Ecto neural progenitor cell (in vitro differentiated cells): ENCODE measurements at regions not wholly inside any gene's neighbourhood (a gene's known extent, or its start where the extent isn't known, plus 50 kb on each side); places are given as distances from the start of the nearest gene placed in this dataset.
"Not testable (repeated sequence)": the region's sequence is repeated elsewhere in the genome, so short reads cannot be mapped to it uniquely, and the experiment has no call there.

Experiments
- DNase-seq: peaks from one replicate; pipeline ENCODE4 v3.0.0-alpha.2; 2018; ENCODE audit warnings: low spot score

DNA sequence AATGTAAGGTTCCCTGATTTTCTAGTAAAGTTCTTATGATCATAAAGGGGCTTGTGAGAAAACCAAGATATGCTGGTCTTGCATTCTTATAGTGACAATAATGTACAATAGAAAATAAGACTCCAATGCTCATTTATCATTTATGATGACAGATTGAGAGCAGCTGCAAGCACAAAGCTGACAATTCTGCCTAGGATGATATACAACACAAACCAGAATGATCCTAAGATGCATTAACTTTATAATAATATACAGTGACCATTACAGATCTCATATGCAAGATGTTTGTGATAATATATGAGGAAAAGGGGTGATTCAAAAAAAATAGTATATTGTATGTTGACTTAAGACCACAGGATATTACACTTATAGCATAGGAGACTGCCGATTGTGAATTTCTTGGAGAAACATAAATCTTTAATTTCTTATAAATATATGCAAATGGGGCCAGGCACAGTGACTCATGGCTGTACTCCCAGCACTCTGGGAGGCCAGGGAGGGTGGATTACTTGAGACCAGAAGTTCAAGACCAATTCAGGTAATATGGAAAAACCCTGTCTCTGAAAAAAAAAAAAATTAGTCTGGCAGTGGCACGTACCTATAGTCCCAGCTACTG, 387.0 kb downstream of the ZBBX start:
- DNase-seq: no peak

DNA sequence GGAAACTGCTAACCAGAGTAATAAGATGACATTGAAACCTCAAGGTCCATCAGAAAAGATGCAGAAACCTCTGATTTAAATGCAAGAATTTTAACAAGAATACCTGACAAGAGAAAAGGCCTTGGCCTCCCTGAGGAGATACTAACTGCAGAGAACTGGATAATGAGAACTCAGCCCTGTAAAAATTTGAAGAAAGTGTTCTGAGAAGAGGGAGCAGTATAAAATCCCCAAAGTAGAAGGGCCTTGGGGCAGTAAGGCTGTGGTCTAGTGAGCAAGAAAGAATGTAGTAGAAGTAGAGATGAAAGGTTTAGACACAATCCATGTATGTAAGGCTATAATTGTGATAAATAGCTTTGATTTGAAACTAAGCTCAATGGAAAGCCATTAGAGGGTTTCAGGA, 394.1 kb downstream of the ZBBX start:
- no peak for DNase-seq

DNA sequence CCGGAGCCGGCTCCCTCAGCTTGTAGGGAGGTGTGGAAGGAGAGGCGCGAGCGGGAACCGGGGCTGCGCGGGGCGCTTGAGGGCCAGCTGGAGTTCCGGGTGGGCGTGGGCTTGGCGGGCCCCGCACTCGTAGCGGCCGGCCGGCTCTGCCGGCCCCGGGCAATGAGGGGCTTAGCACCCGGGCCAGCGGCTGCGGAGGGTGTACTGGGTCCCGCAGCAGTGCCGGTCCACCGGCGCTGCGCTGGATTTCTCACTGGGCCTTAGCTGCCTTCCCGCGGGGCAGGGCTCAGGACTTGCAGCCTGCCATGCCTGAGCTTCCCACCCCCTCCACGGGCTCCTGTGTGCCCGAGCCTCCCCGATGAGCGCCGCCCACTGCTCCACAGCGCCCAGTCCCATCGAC, 404.3 kb downstream of the ZBBX start:
- not testable (repeated sequence) for DNase-seq

DNA sequence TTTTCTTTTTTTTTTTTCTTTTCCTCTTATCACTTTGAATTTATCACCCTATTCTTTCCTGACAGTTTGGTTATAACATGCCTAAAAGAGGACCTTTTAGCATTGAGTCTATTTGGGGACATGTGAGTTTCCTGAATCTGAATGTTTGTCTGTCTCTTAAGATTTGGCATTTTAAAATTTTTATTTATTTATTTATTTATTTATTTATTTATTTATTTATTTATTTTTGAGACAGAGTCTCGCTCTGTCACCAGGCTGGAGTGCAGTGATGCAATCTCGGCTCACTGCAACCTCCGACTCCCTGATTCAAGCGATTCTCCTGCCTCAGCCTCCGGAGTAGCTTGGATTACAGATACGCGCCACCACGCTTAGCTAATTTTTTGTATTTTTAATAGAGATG, 412.4 kb downstream of the ZBBX start:
- DNase-seq: not testable (repeated sequence)

DNA sequence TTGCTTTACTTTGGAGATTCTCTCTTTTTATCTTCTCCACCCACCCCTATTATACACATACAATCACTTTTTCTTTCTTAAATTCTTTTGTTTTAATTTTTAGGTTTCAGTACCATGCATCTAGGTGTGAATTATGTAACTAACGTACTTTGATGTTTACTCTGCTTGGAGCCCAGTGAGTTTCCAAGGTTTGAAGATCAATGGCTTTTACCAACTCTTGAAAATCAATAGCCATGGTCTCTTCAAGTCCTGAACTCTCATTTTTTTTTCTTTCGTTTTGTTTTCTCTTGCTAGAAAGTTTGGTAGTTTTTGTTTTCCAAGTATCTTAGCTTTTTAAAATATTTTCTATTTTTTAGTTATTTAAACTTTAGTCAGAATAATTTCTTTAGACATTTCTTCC, 417.2 kb downstream of the ZBBX start:
- DNase-seq: no peak

DNA sequence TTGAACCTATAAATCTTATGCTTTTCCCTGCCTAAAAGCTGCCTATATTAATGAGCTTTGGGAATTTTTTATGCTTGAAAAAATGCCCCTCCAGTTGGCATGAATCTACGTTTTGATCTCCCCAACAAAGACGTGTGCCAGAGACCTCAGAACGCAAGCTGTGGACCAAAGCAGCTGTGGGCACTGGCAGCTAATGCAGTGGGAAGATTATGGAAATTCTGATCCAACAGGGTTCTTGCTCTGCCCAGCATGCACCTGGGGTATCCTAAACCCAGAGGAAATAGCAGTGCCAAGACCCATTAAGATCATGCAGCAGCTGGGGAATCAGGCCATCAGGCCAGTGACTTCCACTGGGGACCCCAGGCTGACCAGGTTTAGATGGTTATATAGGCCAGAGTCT, 423.0 kb downstream of the ZBBX start:
- DNase-seq: no peak

DNA sequence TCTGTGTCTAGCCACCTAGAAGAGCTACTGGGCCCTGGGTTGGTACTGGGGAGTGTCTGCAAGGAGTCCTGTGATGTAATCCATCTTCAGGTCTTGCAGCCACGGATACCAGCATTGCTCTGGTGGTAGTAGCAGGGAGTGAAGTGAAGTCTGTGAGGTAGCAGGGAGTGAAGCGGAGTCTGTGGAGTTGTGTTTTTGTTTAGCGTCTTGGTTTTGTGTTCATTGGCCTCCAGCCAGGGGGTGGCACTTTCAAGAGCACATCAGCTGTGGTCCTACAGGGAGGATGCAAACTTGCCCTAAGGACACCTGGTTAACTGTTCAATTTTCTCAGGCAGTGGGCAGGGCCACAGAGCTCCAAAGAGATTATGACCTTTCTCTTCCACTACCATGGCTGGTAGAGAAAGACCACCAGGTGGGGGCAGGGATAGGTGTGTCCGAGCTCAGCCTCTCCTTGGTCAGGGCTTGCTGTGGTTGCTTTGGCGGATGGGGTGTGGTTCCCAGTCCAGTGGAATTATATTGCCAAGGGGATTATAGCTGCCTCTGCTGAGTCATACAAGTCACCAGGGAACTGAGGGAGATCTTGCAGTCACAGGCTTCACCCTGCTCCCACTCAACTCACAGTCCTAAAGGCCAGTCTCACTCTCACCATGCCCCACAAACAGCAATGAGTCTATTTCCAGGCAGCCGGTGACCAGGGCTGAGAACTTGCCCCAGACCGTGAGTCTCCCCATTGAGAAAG, 424.7 kb downstream of the ZBBX start:
- DNase-seq: no peak

DNA sequence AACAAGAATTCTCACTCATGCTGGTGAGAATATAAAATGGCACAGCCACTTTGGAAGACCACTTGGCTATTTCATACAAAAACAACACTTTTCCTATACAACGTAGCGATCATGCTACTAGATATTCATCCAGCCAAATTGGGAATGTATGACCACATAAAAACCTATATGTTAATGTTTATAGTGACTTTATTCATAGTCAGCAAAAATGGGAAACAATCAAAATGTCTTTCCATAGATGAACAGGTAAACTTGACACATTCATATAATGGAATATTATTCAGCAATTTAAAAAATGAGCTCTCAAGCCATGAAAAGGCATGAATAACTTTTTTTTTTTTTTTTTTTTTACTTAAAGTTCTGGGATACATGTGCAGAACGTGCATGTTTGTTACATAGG, 445.2 kb downstream of the ZBBX start:
- no peak for DNase-seq

DNA sequence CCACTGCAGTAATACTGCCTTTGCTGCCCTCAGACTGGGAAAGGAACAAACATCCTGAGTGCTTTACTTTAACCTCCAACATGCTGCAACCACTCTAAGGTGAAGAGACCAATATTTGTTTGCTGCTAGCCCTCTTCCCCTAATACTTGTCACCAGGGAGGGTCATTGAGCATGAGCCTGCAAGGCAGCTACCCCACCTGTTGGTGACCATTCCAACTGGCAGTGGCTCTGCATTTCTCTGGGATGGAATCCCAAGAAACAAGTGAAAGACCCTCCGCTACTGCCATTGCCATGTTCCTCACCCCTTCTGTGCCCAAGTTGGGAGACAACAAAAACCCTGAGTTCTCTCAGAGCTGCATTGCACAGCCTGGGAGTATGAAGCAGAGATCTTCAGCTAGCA, 462.7 kb downstream of the ZBBX start:
- DNase-seq: no peak

DNA sequence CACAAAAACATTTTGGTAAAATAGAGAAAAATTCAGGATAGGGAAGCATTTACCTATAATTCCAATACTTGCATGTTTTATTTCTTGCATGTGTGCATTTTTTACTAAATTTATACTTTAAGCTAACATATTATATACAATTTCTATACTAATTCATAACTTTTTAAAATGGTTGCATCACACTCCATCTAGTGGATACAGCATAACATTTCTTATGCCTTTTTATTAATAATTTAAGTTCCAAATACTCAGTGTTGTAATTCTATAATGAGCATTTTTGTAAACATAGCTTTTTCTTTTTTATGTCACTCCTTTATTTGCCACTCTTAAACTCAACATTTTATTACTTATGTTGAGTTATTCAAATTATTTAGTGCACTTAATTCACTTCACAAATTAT, 477.7 kb downstream of the ZBBX start:
- DNase-seq: no peak

DNA sequence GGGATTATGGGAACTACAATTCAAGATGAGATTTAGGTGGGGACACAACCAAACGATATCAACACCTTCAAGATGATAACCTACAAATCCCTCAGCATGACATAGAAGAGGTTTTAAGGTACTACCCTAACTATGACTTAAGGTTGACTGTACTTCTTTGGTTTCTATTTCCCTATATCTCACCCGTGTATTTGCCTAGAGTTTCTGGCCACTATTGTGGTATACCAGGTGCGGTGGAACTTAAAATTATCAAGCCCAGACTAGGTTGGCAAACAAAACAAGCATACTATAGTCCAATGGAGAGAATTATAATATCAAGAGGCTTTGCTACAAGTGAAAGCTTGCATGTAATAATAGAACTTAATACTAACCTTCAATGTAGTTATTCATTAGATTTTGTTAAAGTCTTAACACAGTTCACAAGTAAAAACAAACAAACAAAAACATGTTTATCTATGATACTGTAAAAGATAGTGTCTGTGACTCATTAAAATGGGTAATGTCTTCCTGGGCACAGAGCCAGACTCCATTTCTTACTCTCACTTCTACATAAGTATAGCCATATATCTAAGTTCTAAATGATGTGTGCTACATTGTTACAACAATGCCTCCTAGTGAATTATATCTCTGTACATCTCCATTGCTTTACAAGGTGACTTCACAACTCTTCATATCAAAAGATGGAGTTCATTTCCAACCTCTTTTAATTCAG, 479.1 kb downstream of the ZBBX start:
- DNase-seq: no peak

DNA sequence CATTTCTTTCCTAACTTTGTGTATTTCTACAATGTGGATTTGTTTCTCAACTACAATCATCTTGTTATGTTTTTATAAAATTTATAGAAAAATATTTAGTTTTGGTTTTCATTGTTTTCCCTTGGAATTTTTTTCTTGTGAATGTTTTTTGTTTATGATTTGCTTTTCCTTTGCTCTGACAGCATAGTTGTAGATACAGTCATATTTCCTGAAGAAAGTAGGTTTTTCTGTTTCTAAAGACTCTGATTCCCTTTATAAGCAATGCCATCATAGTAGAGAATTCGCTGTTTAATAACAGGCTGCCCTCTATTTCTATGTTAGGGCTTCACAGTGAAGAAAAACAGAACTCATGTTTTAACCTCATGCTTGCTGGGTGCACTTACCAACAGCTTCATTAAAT, 482.3 kb downstream of the ZBBX start:
- no peak for DNase-seq

DNA sequence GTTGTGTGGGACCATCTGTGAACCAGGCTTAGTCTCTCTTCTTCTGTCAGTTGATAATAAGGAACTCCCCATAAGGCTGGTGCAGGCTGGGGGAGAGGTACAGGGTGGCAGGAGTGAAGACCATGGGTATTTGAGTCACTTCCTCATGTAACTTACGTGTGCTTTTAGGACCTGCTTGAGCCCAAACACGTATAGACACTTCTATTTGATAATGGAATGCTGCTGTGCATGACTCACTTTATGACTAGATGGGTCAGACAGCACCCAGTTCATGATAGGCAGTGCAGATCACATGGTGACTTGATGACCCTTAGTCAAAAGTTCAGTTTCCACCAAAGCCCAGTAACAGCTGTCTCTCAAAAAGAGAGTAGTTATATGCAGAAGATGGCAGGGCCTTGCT, 490.9 kb downstream of the ZBBX start:
- no peak for DNase-seq

DNA sequence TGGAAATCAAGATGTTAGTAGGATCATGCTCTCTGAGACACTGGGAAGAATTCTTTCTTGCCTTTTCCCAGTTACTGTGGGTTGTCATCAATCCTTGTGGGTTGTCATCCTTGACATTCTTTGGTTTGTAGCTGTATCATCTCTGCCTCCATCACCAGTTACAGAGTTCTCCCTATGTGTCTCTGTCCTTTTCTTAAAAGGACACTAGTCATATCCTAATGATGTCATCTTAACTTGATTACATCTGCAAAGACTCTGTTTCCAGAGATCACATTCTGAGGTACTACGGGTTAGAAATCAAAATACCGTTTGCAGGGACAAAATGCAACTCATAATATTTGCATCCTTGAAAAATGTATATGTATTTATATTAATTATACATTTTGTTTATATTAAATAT, 500.4 kb downstream of the ZBBX start:
- DNase-seq: no peak

DNA sequence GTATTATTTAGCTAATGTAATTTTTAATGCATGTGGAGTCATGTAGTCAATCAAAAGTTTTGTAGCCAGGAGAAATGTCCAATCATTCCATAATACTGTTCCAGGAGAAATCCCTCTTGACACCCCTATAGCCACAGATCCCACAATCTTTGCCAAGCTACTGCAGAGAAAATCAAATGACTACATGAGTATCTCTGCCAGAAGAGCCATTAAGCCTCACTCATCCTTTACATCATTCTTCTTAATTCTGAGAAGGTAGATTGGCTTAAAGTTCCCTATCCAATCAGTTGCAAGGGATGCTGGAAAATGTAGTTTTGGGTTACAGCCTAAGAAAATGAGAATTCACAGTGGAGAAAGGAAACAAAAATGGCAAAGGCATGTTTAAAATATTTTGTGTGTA, 502.1 kb downstream of the ZBBX start:
- DNase-seq: no peak

DNA sequence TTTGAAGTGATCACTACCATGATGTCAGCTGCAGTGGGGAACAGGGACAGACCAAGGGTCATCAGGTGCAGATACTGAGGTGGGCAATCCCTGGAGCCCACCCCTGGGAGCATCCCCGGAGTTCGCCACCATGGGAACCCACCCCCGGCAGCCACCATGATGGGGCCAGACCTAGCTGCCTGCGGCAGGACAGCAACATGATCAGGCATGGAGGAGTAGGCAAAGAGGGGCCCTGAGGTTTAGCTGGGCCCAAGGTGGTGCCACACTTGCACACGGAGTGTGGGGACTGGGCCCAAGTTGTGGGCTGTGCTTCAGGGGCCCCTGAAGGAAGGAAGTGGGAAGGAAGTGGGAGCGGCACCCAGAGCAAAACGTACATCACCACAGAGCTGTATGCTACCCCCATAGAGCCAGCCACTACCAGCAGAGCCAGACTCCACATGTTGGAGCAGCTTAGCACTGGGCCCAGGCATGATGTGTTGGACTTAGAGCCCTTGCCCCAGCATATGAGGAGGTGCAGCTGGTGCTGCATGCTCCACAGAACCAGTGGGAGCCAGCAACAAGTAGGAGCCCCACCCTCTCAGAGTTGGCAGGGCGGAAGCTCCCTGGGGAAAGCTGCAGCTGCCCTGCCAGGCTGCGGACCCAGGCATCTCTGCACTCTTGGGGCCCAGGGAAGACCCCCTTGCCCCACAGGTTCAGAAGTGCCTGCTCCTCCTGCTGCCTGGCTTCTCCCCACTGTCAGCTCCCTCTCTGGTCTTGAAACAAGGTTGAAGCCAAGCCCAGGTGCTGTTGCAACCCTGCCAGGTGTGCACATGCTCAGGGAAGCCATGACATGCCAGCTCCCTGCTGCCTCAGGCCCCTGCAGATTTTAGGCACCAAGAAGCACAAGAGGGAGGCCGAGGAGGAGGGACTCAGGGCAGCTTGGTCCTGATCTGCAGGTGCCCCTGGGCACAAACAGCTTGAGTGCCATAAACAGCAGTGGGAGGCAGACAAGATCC, 515.3 kb downstream of the ZBBX start:
- peak; percentile 29 for DNase-seq

DNA sequence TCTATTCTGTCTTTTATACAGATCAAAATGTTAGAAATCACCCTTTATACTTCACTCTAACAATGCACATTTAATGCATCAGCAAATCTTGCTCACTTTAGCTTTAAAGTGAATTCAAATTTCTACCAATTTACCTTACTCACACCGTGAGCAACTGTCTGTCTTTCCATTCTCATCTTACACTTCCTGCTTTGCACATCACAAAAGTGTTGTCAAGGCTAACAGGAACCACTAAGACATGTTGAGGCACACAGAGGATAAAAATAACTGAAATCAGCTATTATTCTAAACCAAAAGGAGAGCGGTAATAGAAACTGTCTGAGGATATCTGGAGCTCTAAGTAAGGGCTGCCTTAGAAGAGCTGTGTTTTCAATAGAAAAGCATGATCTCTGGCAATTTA, 519.9 kb downstream of the ZBBX start:
- DNase-seq: no peak

DNA sequence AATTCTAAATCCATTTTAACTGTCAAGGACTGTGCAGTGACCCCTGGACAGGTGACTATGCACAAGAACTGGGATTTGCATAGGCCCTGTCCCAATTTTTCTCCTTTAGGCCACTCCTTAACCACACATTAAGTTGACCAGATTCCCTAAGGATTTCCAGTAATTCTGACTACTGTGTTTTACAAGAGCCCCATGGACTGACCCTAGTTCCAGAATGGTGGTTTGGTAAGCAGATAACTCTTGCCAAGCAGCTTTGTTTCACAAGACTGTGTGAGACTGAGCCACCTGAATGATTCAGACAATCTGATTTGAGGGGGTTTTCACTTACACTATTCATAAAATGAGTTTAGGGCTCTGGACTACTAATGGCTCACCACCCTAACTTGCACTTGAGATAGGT, 535.8 kb downstream of the ZBBX start:
- DNase-seq: no peak

DNA sequence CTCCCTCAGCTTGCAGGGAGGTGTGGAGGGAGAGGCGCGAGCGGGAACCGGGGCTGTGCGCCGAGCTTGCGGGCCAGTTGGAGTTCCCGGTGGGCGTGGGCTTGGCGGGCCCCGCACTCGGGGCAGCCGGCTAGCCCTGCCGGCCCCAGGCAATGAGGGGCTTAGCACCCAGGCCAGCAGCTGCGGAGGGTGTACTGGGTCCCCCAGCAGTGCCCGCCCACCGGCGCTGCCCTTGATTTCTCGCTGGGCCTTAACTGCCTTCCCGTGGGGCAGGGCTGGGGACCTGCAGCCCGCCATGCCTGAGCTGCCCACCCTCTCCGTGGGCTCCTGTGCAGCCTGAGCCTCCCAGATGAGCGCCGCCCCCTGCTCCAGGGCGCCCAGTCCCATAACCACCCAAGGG, 537.3 kb downstream of the ZBBX start:
- DNase-seq: not testable (repeated sequence)

DNA sequence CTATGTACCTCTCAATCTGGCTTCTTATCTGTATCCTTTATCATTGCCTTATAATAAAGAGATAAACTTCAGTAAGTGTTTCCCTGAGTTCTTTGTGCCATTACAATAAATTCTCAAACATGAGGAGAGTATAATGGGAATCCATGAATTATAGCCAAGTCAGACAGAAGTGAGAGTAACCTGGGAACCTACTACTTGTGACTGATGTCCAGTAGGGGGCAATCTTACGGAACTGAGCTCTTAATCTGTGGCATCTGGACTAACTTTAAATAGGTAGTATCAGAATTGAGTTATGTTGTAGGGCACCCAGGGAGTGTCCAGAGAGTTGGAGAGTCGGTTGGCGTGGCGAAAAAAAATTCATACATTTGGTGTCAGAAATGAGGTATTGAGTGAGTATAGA, 542.6 kb downstream of the ZBBX start:
- DNase-seq: no peak

DNA sequence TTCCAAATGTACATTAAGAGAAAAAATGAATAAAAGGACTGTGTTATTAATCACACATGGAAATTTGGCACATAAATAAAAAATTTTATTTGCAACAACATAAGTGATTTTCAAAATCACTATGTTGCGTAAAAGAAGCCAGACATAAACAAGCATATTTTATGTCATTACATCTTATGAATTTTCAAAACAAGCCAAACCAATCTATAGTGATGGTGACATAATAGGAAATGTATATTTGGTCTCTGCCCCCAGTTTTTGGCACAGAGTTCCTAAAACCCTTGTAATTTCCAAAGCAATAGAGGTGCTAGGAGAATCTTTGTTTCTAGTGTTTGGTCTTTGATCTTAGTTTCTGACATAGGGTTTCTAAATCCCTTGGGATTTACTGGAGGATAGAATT, 543.3 kb downstream of the ZBBX start:
- no peak for DNase-seq

DNA sequence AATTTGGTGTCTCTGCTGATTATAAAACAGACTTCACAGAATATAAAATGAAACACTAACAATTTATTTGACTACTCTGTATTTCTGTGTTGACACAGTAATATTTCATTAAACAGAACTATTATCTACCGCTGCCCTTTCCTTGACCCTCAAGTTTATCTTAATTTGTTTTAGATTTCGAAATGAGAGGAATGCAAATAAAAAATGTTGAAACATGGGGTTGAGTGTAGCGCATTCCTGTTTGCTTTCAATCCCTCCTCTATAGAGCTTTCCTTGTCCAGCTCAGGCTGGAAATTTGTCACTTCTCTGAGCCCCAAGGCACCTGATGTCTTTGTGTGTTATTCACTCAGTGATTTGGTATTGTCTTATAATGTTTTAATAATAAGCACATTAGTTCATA, 550.2 kb downstream of the ZBBX start:
- no peak for DNase-seq
